ENCODE measurements at regions not wholly inside any gene's neighbourhood (a gene's known extent, or its start where the extent isn't known, plus 50 kb on each side); places are given as distances from the start of the nearest gene placed in this dataset.

GRCh38 chr2:12857891-12858290 lies 141.2 kb downstream of the TRIB2 start:
- no peaks in the 10 kb centered on the region for H3K27me3 ChIP-seq (ENCODE audit: insufficient read depth, poor library complexity, severe bottlenecking)
- TF ChIP-seq CTCF (IDR thresholded peaks at IDR 0.05; ENCODE audit: insufficient read depth, low read length) (no peak), SPI1 (IDR thresholded peaks at IDR 0.05; ENCODE audit: borderline replicate concordance, low read depth) (no peak), GABPA (IDR thresholded peaks at IDR 0.05; ENCODE audit: low read depth) (no peak)
- no peak for DNase-seq (ENCODE audit: low read depth in 1 of 2, low spot score in 1 of 2)
- no peak overlapping the region for H3K4me3 ChIP-seq (replicated peaks; ENCODE audit: insufficient read depth, low read length)
- no peak overlapping the region for H3K27ac ChIP-seq (replicated peaks)

GRCh38 chr2:12858786-12859185 lies 142.1 kb downstream of the TRIB2 start:
- TF ChIP-seq POLR2AphosphoS5 (IDR thresholded peaks at IDR 0.05; ENCODE audit: low read depth) = no peak
- no peak for TF ChIP-seq GABPA (IDR thresholded peaks at IDR 0.05; ENCODE audit: low read depth)
- no peak for TF ChIP-seq REST (IDR thresholded peaks at IDR 0.05; ENCODE audit: insufficient replicate concordance, low read depth)
- no peak for TF ChIP-seq CTCF (IDR thresholded peaks at IDR 0.05; ENCODE audit: insufficient read depth, low read length)
- TF ChIP-seq SPI1 (IDR thresholded peaks at IDR 0.05; ENCODE audit: borderline replicate concordance, low read depth) = no peak
- H3K27ac ChIP-seq (replicated peaks) = no peak overlapping the region
- H3K27me3 ChIP-seq (ENCODE audit: insufficient read depth, poor library complexity, severe bottlenecking) = no peaks in the 10 kb centered on the region
- DNase-seq (ENCODE audit: low read depth in 1 of 2, low spot score in 1 of 2) = no peak
- no peak overlapping the region for H3K4me3 ChIP-seq (replicated peaks; ENCODE audit: insufficient read depth, low read length)

DNA sequence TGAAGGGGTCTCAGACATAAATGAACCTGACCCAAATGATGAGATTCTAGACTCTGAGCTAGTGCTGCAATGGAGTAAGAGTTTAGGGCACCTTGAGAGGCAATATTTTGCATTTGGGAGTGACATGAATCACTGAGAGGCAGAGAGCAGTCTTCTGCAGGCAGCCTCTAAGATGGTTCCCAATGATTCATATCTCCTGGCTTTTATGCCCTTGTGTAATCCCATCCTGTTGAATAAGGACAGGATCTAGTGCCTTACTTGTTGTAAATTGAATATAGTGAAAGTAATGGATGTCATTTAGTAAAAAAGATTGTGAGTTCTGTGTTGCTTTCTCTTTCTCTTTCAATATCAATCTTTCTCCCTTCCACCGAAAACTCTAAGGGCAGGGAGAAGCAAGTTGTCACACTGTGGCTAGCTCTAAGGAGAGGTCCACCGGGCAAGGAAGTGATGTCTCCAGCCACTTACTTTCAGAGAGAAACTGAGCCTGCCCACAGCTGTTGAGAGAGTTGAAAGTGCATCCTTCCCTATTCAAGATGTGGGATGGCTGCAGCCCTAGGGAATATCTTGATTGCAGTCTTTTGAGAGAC lies 144.7 kb downstream of the TRIB2 start:
- H3K27me3 ChIP-seq (ENCODE audit: insufficient read depth, poor library complexity, severe bottlenecking) = no peaks in the 10 kb centered on the region
- no peak overlapping the region for H3K27ac ChIP-seq (replicated peaks)
- no peak for DNase-seq (ENCODE audit: low read depth in 1 of 2, low spot score in 1 of 2)
- TF ChIP-seq REST (IDR thresholded peaks at IDR 0.05; ENCODE audit: insufficient replicate concordance, low read depth) (no peak), GABPA (IDR thresholded peaks at IDR 0.05; ENCODE audit: low read depth) (no peak), POLR2AphosphoS5 (IDR thresholded peaks at IDR 0.05; ENCODE audit: low read depth) (no peak), CTCF (IDR thresholded peaks at IDR 0.05; ENCODE audit: insufficient read depth, low read length) (no peak), SPI1 (IDR thresholded peaks at IDR 0.05; ENCODE audit: borderline replicate concordance, low read depth) (no peak)
- no peak overlapping the region for H3K4me3 ChIP-seq (replicated peaks; ENCODE audit: insufficient read depth, low read length)

- Histone ChIP-seq H3K4me3 (replicated peaks; ENCODE audit: insufficient read depth, low read length) (no peak overlapping the region), H3K27me3 (ENCODE audit: insufficient read depth, poor library complexity, severe bottlenecking) (no peaks in the 10 kb centered on the region), H3K27ac (replicated peaks) (no peak overlapping the region)
- peak in 1 of 2 experiments; percentile 31 for DNase-seq (ENCODE audit: low read depth in 1 of 2, low spot score in 1 of 2)
- no peak for TF ChIP-seq GABPA (IDR thresholded peaks at IDR 0.05; ENCODE audit: low read depth)
- no peak for TF ChIP-seq CTCF (IDR thresholded peaks at IDR 0.05; ENCODE audit: insufficient read depth, low read length)
- no peak for TF ChIP-seq REST (IDR thresholded peaks at IDR 0.05; ENCODE audit: insufficient replicate concordance, low read depth)
- TF ChIP-seq POLR2AphosphoS5 (IDR thresholded peaks at IDR 0.05; ENCODE audit: low read depth) = no peak
- no peak for TF ChIP-seq SPI1 (IDR thresholded peaks at IDR 0.05; ENCODE audit: borderline replicate concordance, low read depth)
Observed at GRCh38 chr2:12862541-12862940, 145.8 kb downstream of the TRIB2 start.
